ENCODE measurements at regions not wholly inside any gene's neighbourhood (a gene's known extent, or its start where the extent isn't known, plus 50 kb on each side); places are given as distances from the start of the nearest gene placed in this dataset.
"Not testable (repeated sequence)": the region's sequence is repeated elsewhere in the genome, so short reads cannot be mapped to it uniquely, and the experiment has no call there.

GRCh38 chr22:47402876-47403525 lies 640.6 kb downstream of the TBC1D22A start:
- Histone ChIP-seq H3K4me3 (no peak overlapping the region), H3K27ac (no peak overlapping the region), H3K36me3 (no peaks in the 10 kb centered on the region), H3K9me3 (no peaks in the 10 kb centered on the region), H3K27me3 (no peaks in the 10 kb centered on the region), H3K4me1 (no peaks in the 10 kb centered on the region)
- no peak for DNase-seq (ENCODE audit: low spot score)
- no peak for TF ChIP-seq CTCF (IDR thresholded peaks at IDR 0.05)

GRCh38 chr22:47401976-47402770 lies 639.7 kb downstream of the TBC1D22A start:
- no peak for TF ChIP-seq CTCF (IDR thresholded peaks at IDR 0.05)
- Histone ChIP-seq H3K27me3 (no peaks in the 10 kb centered on the region), H3K4me3 (no peak overlapping the region), H3K9me3 (no peaks in the 10 kb centered on the region), H3K4me1 (no peaks in the 10 kb centered on the region), H3K27ac (no peak overlapping the region), H3K36me3 (no peaks in the 10 kb centered on the region)
- no peak for DNase-seq (ENCODE audit: low spot score)

- H3K9me3 ChIP-seq: no peaks in the 10 kb centered on the region
- no peaks in the 10 kb centered on the region for H3K36me3 ChIP-seq
- no peaks in the 10 kb centered on the region for H3K27me3 ChIP-seq
- H3K4me1 ChIP-seq: no peaks in the 10 kb centered on the region
- TF ChIP-seq CTCF (IDR thresholded peaks at IDR 0.05): no peak
- no peak overlapping the region for H3K27ac ChIP-seq
- no peak for DNase-seq (ENCODE audit: low spot score)
- no peak overlapping the region for H3K4me3 ChIP-seq
Observed at GRCh38 chr22:47401592-47401898, 639.1 kb downstream of the TBC1D22A start.

- no peaks in the 10 kb centered on the region for H3K4me1 ChIP-seq
- H3K9me3 ChIP-seq: no peaks in the 10 kb centered on the region
- no peak overlapping the region for H3K27ac ChIP-seq
- DNase-seq (ENCODE audit: low spot score): no peak
- H3K27me3 ChIP-seq: no peaks in the 10 kb centered on the region
- no peak overlapping the region for H3K4me3 ChIP-seq
- no peak for TF ChIP-seq CTCF (IDR thresholded peaks at IDR 0.05)
- no peaks in the 10 kb centered on the region for H3K36me3 ChIP-seq
Observed at GRCh38 chr22:47400701-47401591, 638.5 kb downstream of the TBC1D22A start.

GRCh38 chr22:47400131-47400530 lies 637.7 kb downstream of the TBC1D22A start:
- not testable (repeated sequence) for H3K4me1 ChIP-seq; H3K27ac ChIP-seq; DNase-seq (ENCODE audit: low spot score); H3K9me3 ChIP-seq; H3K27me3 ChIP-seq; H3K4me3 ChIP-seq; H3K36me3 ChIP-seq

Measured in right atrium auricular region (tissue), 2 donors.